Lower leg skin (tissue), 4 donors: ENCODE measurements at regions not wholly inside any gene's neighbourhood (a gene's known extent, or its start where the extent isn't known, plus 50 kb on each side); places are given as distances from the start of the nearest gene placed in this dataset.
"Not testable (repeated sequence)": the region's sequence is repeated elsewhere in the genome, so short reads cannot be mapped to it uniquely, and the experiment has no call there.

Experiments used
- DNase-seq, 2 donors: peaks; one replicate each; pipeline ENCODE4 v3.0.0-alpha.2; 2019; ENCODE audit warnings: low spot score in 2 of 2
- H3K4me3 ChIP-seq: fragments of 200-600 bp; sonication (generic); 2 replicates; pipeline ENCODE4 v1.5.1; 2017; ENCODE audit warnings: mild to moderate bottlenecking, low read depth; ENCODE audit not compliant: poor library complexity, severe bottlenecking
- POLR2A ChIP-seq, 2 donors: fragments of 450-650 bp; IDR thresholded peaks; one replicate each; pipeline ENCODE4 v1.6.1; 2016 to 2017; ENCODE audit warnings: antibody characterized with exemption in 2 of 2, mild to moderate bottlenecking in 1 of 2, moderate library complexity in 1 of 2
- WGBS, 2 donors: methylation state at CpG; one replicate each; pipeline ENCODE4 v1.1.5; 2018; 5-methylcytosine and 5-hydroxymethylcytosine counted together
- intact Hi-C: fragments of 100-400 bp; cut with DNase I; formaldehyde crosslinking; loops from one replicate; pipeline ENCODE4 v1.15.0; 2023; ENCODE audit warnings: low total_unique reads
- TF ChIP-seq, protein P1 (sequence below), 3 donors: fragments of 450-650 bp; IDR thresholded peaks; one replicate each; pipeline ENCODE4 v1.5.1; 2016; ENCODE audit warnings: antibody characterized with exemption in 3 of 3, mild to moderate bottlenecking in 3 of 3, moderate library complexity in 2 of 3

DNA sequence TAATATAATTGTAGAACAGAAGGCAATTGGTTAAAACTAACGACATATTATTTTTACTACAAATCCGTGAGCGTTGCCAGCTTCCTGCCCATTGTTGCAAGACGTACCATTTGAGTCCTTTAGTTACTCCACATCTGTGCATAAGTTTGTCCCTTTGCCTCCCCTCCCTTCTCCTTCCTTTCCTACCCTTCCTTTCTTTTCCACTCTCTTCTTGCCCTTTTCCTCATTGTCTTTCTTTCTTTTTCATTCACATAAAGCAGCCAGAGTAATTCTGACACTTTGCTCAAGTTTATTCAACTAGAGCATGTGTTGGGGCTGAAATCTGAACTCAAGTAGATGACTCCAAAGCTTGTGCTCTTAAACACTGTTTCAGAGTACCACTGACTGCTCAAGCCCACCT lies 239.1 kb downstream of the FOXG1 start:
- WGBS, 2 donors = 74 to 86% methylated on average over 4 of the region's 4 CpGs
- intact Hi-C loops = no loop called here

DNA sequence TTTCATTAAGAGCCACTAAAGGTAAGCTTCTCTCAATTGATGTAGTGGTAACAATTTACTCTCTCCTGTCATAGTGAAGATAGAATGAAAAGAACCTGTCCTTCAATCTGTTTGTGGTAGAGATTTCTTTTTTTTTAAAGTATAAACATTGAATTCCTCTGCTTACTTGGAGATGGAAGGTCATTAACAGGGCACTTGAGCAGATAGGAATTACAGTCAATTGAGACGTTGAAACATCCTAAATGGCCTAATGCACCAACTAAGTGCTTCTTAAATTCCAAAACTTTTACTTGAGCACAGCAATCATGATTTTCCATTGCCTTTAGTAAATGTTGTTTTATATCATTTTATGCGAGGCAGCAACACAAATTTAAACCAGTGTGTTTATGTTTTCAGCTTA lies 241.4 kb downstream of the FOXG1 start:
- no peak overlapping the region for H3K4me3 ChIP-seq
- intact Hi-C loops = no loop called here
- DNase-seq = no peak
- TF ChIP-seq, protein P1, sequence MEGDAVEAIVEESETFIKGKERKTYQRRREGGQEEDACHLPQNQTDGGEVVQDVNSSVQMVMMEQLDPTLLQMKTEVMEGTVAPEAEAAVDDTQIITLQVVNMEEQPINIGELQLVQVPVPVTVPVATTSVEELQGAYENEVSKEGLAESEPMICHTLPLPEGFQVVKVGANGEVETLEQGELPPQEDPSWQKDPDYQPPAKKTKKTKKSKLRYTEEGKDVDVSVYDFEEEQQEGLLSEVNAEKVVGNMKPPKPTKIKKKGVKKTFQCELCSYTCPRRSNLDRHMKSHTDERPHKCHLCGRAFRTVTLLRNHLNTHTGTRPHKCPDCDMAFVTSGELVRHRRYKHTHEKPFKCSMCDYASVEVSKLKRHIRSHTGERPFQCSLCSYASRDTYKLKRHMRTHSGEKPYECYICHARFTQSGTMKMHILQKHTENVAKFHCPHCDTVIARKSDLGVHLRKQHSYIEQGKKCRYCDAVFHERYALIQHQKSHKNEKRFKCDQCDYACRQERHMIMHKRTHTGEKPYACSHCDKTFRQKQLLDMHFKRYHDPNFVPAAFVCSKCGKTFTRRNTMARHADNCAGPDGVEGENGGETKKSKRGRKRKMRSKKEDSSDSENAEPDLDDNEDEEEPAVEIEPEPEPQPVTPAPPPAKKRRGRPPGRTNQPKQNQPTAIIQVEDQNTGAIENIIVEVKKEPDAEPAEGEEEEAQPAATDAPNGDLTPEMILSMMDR (IDR thresholded peaks at IDR 0.05) = no peak
- TF ChIP-seq POLR2A (IDR thresholded peaks at IDR 0.05) = no peak
- WGBS, 2 donors = 51 to 57% methylated on average over 2 of the region's 2 CpGs

More for the DNA sequence above, 239.1 kb downstream of the FOXG1 start:
- DNase-seq = no peak
- no peak for TF ChIP-seq POLR2A (IDR thresholded peaks at IDR 0.05)
- TF ChIP-seq, protein P1 (IDR thresholded peaks at IDR 0.05) = no peak
- no peak overlapping the region for H3K4me3 ChIP-seq

DNA sequence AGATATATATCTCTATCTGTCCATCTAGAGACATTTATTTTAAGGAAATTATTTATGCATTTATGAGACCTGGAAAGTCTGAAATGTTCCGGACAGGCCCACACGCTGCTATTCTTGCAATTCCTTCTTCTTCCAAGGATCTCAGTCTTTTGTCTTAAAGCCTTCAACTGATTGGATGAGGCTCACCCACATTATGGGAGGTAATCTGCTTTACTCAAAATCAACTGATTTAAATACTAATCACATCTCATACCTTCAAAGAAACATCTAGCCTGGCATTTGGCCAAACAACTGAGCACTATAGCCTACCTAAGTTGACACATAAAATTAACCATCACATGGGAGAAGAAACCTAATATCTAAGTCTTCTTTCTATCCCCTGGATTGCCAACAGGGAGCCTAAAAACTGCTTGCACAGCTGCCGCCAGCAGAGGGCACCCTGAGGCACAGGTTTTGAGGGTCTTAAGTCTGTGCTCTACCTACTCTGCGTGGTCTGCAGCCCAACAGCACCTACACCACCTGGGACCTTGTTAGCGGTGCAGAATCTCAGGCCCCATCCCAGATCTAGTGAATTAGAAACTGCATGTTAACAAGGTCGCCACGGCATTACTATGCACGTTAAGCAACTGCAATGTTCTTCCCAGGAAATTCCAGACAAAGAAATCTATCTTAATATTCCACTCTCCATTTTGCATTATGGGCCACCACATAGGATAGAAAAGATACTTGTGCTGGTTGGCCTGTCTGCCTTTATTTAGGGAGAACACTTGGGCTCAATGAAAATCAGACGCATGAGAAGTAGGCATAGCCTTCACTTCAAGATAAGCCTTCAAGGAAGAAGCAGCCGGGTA lies 249.7 kb downstream of the FOXG1 start:
- no peak for DNase-seq
- no peak overlapping the region for H3K4me3 ChIP-seq
- WGBS, 2 donors = 40 to 47% methylated on average over 10 of the region's 10 CpGs
- intact Hi-C loops = no loop called here
- TF ChIP-seq, protein P1 (IDR thresholded peaks at IDR 0.05) = no peak
- no peak for TF ChIP-seq POLR2A (IDR thresholded peaks at IDR 0.05)

DNA sequence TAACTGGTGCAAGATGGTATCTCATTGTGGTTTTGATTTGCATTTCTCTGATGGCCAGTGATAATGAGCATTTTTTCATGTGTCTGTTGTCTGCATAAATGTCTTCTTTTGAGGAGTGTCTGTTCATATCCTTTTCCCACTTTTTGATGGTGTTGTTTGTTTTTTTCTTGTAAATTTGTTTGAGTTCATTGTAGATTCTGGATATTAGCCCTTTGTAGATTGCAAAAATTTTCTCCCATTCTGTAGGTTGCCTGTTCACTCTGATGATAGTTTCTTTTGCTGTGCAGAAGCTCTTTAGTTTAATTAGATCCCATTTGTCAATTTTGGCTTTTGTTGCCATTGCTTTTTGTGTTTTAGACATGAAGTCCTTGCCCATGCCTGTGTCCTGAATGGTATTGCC lies 256.9 kb downstream of the FOXG1 start:
- intact Hi-C loops, DNase-seq, H3K4me3 ChIP-seq: not testable (repeated sequence)

DNA sequence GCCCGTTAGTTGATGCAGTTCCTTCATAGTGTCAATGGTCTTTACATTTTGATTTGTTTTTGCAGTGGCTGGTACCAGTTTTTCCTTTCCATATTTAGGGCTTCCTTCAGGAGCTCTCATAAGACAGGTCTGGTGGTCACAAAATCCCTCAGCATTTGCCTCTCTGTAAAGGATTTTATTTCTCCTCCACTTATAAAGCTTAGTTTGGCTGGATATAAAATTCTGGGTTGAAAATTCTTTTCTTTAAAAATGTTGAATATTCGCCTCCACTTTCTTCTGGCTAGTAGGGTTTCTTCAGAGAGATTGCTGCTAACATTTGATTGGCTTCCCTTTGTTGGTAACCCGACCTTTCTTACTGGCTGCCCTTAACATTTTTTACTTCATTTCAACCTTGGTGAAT lies 260.9 kb downstream of the FOXG1 start:
- H3K4me3 ChIP-seq, intact Hi-C loops, DNase-seq: not testable (repeated sequence)
- WGBS, 2 donors = 67 to 74% methylated on average over 3 of the region's 3 CpGs

DNA sequence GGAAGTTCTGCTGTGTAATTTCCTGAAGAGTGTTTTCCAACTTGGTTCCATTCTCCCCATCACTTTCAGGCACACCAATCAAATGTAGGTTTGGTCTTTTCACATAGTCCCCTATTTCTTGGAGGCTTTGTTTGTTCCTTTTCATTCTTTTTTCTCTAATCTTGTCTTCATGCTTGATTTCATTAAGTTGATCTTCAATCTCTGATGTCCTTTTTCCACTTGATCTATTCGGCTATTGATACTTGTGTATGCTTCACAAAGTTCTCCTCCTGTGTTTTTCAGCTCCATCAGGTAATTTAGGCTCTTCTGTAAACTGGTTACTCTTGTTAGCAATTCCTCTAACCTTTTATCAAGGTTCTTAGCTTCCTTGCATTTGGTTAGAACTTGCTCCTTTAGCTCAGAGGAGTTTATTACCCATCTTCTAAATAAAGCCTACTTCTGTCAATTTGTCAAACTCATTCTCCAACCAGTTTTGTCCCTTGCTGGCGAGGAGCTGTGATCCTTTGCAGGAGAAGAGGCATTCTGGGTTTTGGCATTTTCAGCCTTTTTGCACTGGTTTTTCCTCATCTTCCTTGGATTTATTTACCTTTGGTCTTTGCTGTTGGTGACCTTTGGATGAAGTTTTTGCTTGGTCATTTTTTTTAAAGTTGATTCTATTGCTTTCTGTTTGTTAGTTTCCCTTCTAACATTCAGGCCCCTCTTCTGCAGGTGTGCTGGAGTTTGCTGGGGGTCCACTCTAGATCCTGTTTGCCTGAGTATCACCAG lies 261.5 kb downstream of the FOXG1 start:
- WGBS, 2 donors = 73 to 84% methylated on average over 2 of the region's 2 CpGs
- intact Hi-C loops, DNase-seq, H3K4me3 ChIP-seq: not testable (repeated sequence)

DNA sequence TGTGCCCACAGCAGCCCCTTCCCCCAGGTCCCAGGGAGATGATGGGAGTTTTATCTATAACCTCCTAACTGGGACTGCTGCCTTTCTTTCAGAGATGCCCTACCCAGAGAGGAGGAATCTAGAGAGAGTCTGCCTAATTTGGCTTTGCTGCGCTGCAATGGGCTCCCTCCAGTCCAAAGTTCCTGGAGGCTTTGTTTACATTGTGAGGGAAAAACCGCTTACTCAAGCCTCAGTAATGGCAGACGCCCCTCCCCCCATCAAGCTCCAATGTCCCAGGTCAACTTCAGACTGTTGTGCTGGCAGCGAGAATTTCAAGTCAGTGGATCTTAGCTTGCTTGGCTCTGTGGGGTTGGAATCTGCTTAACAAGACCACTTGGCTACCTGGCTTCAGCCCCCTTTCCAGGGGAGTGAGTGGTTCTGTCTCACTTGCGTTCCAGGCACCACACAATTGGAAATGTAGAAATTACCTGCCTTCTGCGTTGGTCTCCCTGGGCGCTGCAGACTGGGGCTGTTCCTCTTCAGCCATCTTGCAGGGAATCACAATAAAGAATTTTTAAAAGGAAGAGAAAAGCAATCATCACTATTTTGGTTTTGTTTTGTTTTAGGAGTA lies 262.5 kb downstream of the FOXG1 start:
- intact Hi-C loops = no loop called here
- no peak for TF ChIP-seq POLR2A (IDR thresholded peaks at IDR 0.05)
- TF ChIP-seq, protein P1 (IDR thresholded peaks at IDR 0.05) = no peak
- DNase-seq = no peak

More for the DNA sequence above, 262.5 kb downstream of the FOXG1 start:
- 50 to 53% methylated on average over 7 of the region's 7 CpGs for WGBS, 2 donors
- H3K4me3 ChIP-seq = no peak overlapping the region
